ENCODE measurements at regions not wholly inside any gene's neighbourhood (a gene's known extent, or its start where the extent isn't known, plus 50 kb on each side); places are given as distances from the start of the nearest gene placed in this dataset.

DNA sequence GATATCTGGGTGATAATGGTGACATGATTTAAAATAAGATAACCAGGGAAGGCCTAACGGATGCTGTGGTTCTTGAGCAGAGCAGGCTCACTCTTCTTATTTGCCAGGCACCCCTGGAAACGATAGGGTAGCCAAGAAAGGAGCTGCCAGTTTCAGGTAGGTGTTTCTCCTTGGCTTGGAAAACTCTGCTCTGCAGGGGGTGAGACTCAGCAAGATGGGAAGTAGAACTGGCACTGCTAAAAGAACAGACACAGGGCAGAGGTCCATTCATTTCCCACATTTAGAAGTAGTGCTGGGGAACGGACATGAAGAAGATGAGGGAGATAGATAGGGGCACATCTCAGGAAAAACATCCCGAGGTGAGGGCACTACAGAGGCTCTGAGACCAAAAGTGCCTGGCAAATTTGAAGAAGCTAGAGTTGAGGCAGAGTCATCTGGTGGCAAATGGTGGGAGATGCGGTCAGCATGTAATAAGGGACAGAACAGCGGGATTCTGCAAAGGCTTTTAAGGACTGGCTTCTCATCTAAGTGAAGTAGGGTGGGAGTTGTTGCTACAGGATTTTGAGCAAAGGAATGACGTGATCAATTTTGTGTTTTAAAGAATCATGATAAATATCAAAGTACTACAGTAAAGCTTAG is 323.4 kb upstream of the PLSCR5 start:
- FAIRE-seq (no peak), DNase-seq (ENCODE audit: insufficient read length, low spot score) (no peak)
- TF ChIP-seq POLR2A (IDR thresholded peaks at IDR 0.05; ENCODE audit: low read depth, low read length), result no peak

DNA sequence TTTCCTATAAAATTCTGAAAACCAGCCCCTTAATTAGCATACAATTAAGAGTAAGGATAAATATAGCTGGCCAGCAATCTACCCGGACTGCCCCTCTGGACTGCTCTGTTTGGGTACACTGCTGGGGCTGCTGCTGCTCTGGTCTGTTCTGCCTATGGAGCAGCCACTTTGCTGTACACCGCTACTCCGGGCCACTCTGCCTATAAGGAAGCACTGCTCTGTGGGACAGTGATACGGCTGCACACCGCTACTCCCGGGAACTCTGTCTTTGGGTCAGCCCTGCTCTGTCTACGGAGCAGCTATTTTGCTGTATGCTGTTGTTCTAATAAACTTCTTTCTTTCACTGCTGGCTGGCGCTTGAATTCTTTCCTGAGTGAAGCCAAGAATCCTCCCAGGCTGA is 316.5 kb upstream of the PLSCR5 start:
- no peak for DNase-seq (ENCODE audit: insufficient read length, low spot score)
- FAIRE-seq, result no peak
- no peak for TF ChIP-seq POLR2A (IDR thresholded peaks at IDR 0.05; ENCODE audit: low read depth, low read length)

DNA sequence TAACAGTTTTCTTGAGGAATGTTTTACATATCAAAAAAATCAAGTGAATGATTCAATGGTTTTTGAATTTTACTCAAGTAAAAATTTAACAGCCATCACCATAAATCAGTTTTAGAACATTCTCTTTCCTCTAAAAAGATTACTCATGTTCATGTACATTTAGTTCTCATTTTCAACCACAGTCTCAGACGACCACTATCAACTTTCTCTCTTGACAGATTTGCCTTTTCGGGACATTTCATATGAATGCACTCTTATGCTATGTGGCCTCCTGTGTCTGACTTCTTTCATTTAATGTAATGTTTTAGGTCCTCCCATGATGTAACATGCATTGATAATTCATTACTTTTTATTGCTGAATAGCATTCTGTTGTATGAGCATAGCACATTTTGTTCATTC is 309.3 kb upstream of the PLSCR5 start:
- no peak for FAIRE-seq
- TF ChIP-seq POLR2A (IDR thresholded peaks at IDR 0.05; ENCODE audit: low read depth, low read length), result no peak
- no peak for DNase-seq (ENCODE audit: insufficient read length, low spot score)

DNA sequence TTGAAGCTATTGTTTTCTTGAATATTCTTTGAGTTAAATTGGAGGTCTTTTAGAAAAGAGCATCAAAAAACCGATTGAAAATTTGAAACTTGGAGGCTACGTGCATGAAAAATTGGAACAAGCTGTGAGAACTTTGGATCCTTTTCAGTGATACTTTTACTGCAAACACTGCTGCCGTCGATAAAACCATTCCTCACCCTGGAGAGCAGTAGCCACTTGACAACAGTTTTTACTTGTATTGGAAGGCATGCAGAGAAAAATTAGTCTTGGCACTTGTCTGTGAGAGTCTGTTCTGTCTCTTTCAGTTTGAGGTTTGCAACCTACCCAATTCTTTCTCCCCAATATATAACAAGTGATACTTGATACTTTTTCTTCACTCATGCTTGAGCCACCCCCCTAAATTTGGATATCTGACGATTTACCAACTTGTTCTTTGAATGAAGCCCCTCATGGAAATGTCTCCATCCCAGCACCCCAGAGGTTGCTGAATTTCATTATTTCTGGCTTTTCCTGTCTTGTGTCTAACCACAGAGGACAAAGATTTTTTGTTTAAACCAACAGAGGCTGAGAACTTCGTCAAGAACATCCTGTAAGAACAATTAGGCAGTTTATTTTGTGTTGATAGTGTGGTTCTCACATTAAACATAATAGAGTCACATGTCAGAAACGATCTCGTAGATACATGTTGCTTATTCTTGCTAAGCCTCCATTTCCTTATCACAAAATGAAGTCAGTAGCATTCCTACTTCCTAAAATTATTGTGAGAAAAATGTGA is 307.3 kb upstream of the PLSCR5 start:
- TF ChIP-seq POLR2A (IDR thresholded peaks at IDR 0.05; ENCODE audit: low read depth, low read length), result no peak
- FAIRE-seq, result no peak

DNA sequence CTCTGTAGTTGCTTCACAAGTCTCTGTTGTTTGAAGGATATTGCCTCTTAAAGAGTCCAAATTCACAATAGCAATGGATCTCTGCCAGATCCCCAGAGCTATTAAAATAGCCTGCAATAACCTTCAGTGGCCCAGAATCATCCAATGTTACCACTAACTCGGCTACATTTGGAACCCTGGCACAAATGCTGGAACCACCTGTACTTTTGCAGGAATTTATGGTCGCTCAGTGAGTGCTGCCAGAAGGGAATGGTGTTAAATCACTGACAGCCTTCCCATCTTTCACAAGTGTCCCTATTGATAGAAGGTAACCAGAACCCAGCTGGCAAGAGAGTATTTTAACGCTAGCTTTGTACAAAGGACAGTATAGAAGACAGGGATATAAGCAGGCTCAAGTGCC is 298.8 kb upstream of the PLSCR5 start:
- FAIRE-seq (no peak), DNase-seq (ENCODE audit: insufficient read length, low spot score) (no peak)

More for the DNA sequence above, 307.3 kb upstream of the PLSCR5 start:
- DNase-seq (ENCODE audit: insufficient read length, low spot score), result no peak

DNA sequence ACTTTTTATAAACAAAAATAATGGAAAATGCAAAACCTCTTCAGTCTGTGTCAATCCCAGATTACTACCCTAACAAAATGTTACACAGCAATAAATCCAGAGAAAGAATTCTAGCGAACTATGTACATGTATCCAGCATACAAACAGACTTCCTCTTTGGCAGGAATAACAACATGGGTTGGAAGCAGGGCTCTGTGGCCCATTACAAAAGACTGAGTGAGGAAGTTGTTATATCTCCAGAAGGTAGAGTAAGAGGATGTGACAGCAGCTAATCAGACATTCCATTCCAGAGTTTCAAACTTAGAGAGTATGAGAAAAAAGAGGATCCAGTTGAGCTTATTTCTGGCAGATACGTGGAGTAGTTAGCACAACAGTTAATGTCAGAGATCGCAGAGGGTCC is 294.0 kb upstream of the PLSCR5 start:
- TF ChIP-seq POLR2A (IDR thresholded peaks at IDR 0.05; ENCODE audit: low read depth, low read length), result no peak

More for the DNA sequence above, 298.8 kb upstream of the PLSCR5 start:
- TF ChIP-seq POLR2A (IDR thresholded peaks at IDR 0.05; ENCODE audit: low read depth, low read length), result no peak

DNA sequence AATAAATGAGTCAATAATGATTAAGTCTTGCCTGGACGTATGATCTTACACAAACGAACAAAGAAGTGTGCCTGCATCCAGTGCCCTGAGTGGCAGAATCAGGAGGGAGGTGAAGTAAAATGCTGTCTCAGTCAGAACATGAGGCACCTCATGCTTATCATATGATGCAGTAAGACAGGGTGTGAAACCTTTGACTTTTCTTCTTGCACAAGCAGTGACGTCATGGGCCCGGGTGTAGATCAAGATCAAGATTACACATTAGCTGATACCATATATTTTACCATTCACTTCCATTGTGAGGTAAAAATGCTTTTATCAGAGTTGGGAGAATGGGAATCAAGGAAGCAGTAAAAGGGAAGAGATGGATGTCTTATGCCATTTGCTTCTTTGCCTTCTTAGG is 291.6 kb upstream of the PLSCR5 start:
- FAIRE-seq (no peak), DNase-seq (ENCODE audit: insufficient read length, low spot score) (no peak)
- no peak for TF ChIP-seq POLR2A (IDR thresholded peaks at IDR 0.05; ENCODE audit: low read depth, low read length)

More for the DNA sequence above, 294.0 kb upstream of the PLSCR5 start:
- FAIRE-seq (no peak), DNase-seq (ENCODE audit: insufficient read length, low spot score) (no peak)

DNA sequence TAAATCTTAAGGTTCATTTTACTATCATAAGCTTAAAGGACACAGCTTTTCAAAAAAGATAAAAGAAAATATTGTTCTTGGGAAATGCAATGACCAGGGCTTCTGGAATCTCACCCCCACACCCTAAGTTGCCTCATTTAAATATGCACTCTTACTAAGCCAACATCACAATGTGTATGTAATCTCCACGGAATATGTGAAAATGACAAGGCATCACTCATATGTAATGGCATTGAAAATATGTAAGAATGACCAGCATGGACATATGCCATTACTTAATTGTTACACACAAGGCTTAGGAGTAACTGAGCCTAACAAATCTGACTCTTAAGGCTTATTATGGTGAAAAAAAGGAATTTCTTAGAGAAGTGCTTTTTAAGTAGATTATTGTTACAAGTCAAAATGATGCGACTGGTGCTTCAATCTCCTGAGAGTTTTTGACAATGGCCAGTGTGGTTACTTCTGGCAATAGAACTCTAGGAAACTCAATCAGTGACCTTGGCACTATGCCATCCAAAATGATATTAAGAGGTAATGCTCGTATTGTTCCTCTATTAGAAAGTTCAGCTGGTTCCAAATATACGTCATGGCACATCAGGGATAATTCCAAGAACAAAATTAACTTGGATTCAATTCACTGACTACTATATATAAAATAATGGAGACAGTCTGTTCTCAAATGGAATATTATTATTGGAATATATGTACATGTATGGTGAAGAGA is 290.0 kb upstream of the PLSCR5 start:
- no peak for DNase-seq (ENCODE audit: insufficient read length, low spot score)
- TF ChIP-seq POLR2A (IDR thresholded peaks at IDR 0.05; ENCODE audit: low read depth, low read length), result no peak
- no peak for FAIRE-seq

DNA sequence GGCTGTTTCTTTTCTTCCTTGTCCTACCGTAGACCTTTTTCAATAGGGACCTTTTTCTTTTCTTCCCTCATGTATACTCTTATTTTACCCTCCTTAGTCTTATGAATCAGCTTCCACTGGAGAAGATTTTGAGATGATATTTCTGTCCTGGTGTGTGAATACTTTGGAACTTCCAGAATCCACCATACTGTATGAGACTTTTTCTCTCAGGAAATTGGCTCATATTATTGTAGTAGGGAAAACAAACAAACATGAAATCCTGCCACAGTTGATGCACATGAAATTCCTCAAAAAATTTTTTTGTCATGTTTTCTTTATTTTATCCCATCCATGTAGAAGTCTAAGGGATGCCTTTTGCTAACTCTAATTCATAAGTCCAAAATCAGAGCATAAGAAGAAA is 289.3 kb upstream of the PLSCR5 start:
- no peak for DNase-seq (ENCODE audit: insufficient read length, low spot score)
- no peak for FAIRE-seq
- TF ChIP-seq POLR2A (IDR thresholded peaks at IDR 0.05; ENCODE audit: low read depth, low read length), result no peak

DNA sequence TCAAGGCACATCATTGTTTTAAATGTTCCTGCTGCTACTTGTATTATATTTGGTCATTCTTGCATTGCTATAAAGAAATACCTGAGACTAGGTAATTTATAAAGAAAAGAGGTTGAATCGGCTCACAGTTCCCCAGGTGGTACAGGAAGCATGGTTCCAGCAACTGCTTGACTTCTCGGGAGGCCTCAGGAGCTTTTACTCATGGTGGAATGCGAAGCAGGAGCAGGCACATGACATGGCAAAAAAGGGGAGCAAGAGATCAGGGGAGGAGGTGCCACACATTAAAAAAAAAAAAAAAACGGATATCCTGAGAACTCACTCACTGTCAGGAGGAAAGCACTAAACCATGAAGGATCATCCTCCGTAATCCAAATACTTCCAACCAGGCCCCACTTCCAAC is 286.9 kb upstream of the PLSCR5 start:
- TF ChIP-seq POLR2A (IDR thresholded peaks at IDR 0.05; ENCODE audit: low read depth, low read length), result no peak
- FAIRE-seq (no peak), DNase-seq (ENCODE audit: insufficient read length, low spot score) (no peak)

DNA sequence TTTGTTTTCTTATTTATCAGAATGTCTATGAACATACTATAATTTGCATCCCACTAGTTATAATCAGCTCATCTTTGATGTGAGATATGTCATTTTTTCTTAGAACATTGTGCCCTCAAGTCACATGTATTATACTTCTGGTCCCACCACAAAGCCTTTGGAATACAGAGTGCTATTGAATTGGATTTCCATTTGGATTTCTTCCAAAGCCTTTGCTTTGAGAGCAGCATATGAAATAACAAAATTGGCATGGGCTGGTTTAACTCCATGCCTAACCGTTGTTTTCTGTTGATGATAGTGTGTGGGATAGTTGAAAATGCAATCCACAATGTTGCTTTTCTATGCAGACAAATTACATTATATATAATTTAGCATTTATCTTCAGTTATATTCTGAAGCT is 284.5 kb upstream of the PLSCR5 start:
- no peak for TF ChIP-seq POLR2A (IDR thresholded peaks at IDR 0.05; ENCODE audit: low read depth, low read length)
- no peak for FAIRE-seq
- no peak for DNase-seq (ENCODE audit: insufficient read length, low spot score)

DNA sequence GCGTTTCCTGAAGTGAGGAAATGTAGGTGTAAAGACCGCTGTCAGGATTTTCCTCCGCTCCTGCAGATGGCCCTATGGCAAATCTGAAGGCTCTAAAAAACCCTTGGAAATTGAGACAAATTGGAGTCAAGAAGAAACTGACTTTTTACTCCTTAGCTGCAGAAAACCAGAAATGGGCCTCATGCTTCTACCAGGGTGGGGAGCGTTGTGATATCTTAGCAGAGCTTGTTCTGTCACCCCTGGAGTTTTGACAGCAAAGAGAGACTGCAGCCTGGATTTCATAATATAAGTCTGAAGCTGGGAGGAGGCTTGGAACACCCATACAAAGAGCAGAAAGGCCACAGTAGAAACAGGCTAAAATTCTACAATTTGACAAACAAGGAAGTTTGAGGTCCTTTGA is 283.0 kb upstream of the PLSCR5 start:
- no peak for DNase-seq (ENCODE audit: insufficient read length, low spot score)
- no peak for TF ChIP-seq POLR2A (IDR thresholded peaks at IDR 0.05; ENCODE audit: low read depth, low read length)
- no peak for FAIRE-seq

DNA sequence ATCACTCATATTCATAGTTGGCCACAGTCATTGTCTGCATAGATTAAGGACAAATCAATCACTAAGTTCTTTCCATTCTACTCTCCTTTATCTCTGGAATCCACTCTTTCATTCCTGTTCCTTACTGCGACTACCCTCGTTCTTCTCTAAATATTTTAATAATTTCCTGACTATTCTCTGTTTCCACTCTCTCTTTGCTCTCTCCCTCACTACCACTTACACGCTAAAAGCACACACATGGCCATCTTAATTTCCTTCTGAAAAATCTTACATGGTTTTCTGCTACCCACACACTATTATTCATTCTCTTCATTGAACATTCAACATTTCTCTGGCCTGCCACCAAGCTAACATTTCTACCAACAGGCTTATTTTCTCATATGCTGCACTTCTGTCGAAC is 279.6 kb upstream of the PLSCR5 start:
- no peak for DNase-seq (ENCODE audit: insufficient read length, low spot score)
- FAIRE-seq, result no peak
- TF ChIP-seq POLR2A (IDR thresholded peaks at IDR 0.05; ENCODE audit: low read depth, low read length), result no peak

DNA sequence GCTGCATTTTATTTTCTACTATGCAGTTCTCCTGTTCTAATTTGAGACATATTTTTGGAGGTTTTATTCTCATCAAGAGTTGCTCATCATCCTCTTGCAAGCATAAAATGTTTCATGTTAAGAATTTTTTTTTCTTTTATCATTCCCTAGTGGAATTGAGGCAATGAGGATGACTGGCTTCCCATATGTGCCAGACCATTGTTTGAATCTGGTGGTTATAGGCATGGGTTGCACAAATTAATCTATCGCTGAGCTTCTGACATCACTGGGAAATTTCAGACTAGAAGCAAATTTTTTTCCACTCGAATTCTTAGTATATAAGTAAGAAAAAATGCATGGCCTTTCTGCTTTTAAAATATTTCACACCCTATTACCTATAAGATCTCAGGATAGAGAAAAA is 279.1 kb upstream of the PLSCR5 start:
- DNase-seq (ENCODE audit: insufficient read length, low spot score), result no peak
- no peak for TF ChIP-seq POLR2A (IDR thresholded peaks at IDR 0.05; ENCODE audit: low read depth, low read length)
- FAIRE-seq, result no peak

Data from H54 (cell line).